Left forelimb (tissue), 1 donor: ENCODE measurements at regions not wholly inside any gene's neighbourhood (a gene's known extent, or its start where the extent isn't known, plus 50 kb on each side); places are given as distances from the start of the nearest gene placed in this dataset.

Experiments
- DNase-seq: peaks from one replicate; pipeline ENCODE4 v3.0.0-alpha.2; 2018; ENCODE audit warnings: low spot score

DNA sequence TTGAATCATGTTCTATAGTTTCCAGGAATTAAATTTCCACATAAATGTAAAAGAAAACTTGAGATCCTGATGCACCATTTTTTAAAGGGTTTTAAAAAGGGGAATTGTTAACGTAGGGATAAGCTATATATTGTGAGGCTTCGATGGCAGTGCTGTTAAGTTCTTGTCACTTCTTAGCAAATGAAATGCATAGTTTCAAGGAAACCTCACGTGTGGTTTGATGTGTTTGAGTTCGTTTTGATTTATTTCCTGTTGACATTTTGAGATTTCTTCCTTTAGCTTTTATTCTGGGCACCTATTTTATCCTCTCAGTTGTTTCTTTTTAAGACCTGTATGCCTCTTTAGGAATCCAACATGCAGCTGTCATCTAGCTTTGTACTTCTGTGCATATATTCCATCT is 301.0 kb downstream of the DOCK8 start:
- DNase-seq = no peak

DNA sequence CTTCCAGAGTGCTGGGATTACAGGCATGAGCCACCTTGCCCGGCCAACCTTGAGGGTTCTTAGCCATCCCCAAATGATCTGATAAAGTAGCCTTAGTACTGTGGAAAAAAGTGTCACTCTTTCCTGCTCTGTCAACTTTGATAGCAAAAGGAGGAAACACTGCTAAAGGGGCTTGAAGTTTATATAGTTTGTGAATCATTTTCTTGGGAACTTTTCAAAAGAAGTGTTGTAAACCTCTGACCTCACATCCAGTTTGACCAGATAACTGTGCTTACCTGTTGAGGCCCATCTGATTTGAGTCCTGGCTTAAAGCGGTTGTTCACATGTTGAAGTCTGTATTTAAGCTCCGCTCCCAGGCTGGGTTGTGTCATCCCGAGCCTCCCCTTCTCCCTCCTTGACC is 303.3 kb downstream of the DOCK8 start:
- no peak for DNase-seq

GRCh38 chr9:518540-518939 is 303.9 kb downstream of the DOCK8 start:
- no peak for DNase-seq

DNA sequence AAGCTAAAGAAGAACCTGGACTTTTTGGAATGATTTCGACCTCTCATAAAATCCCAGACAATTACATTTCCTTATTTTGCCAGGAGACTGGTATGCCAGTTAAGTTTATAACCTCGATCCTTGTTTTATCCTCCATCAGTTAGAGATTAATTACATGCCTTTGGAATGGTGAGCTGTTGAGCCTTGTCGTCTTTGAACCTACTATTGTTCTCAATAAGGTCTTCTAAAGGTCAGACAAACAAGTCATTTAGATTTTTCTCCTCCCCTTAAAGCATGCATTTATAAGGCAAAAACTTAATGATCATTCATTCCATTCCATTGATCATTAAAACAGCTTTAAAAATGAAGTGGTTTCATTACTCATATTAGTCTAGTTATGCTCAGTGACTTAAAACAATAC is 304.9 kb downstream of the DOCK8 start:
- no peak for DNase-seq

DNA sequence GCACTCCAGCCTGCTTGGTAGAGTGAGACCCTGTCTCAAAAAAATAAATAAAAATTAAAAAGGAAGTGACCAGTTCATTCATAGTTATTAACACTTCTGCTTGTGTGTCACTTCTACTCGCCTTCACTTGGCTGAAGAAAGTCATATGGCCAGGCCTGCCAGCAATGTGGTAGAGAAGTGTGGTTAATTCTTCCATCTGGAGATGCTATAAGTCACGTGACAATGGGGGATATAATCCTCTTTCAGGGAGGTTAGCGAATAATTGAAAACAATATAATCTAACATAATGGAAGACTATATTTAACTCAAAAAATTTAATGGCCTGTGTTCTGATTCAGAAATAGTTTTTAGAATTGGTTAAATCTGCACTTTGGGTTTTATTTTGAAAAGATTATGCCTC is 305.6 kb downstream of the DOCK8 start:
- no peak for DNase-seq

- no peak for DNase-seq
These were observed 307.5 kb downstream of the DOCK8 start for GRCh38 chr9:522190-522589.

DNA sequence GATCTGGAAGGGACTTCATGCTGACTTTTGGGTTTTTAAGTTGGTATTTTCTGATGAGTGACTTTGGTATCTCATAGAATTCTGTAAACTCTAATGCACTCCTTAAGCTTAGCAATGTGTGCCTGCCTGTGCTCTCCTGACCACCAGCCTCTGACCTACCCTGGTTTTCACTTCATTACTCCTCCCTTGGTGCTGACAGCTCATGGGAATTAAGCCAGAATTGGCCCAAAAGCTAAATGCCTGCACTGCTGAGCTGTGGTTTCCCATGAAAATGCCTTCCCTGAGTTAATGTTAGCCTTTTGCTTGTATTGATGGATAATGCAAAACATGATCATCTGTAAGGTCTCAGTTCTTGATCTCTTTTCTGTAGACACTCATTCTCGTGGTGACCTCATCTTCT is 308.0 kb downstream of the DOCK8 start:
- DNase-seq = no peak

- no peak for DNase-seq
These were observed 308.8 kb downstream of the DOCK8 start for GRCh38 chr9:523444-523843.

- no peak for DNase-seq
These were observed 309.3 kb downstream of the DOCK8 start for GRCh38 chr9:524008-524407.

- no peak for DNase-seq
These were observed 312.4 kb downstream of the DOCK8 start for GRCh38 chr9:526904-527591.

DNA sequence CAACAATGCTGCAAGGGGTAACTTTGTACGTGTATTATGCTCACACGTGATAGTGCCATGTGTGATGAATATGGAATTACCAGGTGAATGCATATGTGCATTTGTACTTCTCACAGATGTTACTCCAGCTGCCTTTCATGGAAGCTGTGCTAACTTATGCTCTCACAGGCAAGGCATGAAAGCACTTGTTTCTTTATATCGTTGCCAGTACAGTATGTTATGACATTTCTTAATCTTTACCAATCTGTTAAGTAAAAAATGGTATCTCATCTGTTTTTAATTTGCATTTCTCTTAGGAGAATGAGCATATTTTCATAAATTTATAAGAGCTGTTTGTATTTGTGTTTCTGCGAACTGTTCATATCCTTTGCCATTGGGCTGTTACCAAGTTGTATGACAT is 311.8 kb upstream of the DMRT1 start:
- no peak for DNase-seq

DNA sequence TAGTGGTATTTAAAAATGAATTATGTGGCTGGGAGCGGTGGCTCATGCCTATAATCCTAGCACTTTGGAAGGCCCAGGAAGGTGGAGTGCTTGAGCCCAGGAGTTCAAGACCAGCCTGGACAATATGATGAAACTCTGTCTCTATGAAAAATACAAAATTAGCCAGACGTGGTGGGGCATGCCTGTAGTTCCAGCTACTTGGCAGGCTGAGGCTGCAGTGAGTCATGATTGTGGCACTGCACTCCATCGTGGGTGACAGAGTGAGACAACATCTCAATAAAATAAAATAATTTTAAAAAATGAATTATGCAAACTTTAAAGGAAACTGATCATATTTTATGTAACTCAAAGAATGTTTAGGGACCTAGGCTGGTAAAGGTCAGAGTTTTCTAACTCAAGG is 310.8 kb upstream of the DMRT1 start:
- DNase-seq = no peak

DNA sequence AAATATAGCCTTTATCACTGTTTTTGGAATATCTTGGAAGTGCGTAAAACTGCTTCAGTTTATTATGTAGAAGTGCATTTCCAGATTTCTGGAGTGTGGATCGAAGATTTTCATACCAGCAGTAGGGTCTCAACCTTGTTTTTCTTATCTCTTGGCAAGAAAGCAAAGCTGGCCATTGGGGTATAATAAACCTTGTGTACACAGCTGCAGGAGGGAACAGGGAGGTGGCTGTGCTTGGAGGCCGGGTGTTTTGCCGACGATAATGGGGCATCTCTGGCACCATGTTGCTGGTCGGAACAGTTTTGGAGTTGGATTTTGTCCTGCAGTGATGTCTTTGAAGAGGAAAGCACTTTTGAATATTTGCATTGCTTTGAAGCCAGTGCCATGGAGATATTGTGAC is 308.8 kb upstream of the DMRT1 start:
- DNase-seq = no peak

DNA sequence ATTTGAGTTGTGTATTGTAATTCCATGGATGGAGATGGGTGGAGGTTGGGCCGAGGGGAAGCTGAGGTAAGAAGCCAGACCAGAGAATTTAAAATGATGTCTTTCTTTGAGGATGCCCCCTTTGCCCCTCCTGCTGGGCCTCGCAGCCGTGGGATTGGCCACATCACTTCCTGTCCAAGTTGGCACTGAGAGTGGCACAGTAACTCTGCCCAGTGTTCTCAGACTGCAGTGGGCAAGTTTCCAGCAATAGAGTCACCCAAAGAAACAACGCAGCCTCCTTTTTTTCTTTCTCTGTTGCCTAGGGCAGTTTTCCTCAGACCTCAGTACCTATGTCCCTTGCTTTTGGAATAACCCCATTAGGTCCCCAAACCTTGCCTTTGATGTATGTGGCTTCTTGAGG is 306.6 kb upstream of the DMRT1 start:
- no peak for DNase-seq

DNA sequence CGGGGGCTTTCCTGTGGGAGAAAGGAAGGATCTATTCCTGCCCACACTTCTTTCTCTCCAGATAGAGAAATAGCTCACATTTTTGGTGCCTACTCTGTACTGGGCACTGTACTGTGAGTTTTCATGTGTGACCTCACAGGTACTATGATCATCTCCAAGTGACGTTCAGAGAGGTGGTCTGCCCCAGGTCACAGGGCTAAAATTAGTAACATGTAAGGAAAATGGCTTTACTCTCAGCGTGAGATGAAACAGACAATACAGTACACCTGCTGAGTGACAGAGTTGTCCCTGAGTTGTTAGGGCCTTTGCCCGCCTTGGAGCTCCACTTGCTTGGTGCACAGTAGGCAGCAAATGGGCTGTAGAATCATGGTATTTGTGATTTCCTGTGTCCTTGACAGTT is 306.1 kb upstream of the DMRT1 start:
- DNase-seq = no peak

GRCh38 chr9:536597-537511 is 304.6 kb upstream of the DMRT1 start:
- no peak for DNase-seq

DNA sequence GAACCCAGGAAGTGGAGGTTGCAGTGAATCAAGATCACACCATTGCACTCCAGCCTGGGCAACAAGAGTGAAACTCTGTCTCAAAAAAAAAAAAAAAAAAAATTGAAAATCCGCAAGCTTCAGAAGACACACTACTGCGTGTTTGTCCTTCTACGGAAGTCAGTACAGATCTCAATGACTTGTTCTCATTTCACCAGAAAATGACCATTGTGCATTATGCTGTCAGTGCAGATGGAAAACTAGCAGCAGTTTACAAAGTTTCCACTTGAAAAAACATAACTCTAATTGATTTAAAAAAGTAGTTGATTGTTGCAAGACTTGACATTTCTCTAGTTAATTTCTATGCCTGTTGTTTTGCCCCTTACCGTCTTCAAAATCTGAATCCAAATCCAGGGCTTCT is 298.0 kb upstream of the DMRT1 start:
- DNase-seq = no peak

GRCh38 chr9:545480-545879 is 296.0 kb upstream of the DMRT1 start:
- DNase-seq = no peak

DNA sequence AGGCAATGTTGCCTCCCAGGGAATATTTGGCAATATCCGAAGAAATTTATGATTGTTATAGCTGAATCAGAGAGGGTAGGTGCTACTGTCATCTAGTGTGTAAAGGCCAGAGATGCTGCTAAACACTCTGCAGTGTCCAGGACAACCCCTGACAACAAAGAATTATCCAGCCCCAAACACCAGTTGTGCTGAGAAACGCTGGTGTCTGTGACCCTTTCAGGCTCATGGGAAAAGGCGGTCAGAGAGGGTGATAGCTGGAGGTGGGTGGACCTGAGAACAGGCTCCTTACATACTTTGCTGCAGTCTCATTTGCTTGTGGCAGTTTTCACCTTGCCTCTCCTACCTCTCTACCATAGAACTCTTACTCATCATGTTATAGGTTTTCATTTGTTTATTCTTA is 295.3 kb upstream of the DMRT1 start:
- DNase-seq = no peak

DNA sequence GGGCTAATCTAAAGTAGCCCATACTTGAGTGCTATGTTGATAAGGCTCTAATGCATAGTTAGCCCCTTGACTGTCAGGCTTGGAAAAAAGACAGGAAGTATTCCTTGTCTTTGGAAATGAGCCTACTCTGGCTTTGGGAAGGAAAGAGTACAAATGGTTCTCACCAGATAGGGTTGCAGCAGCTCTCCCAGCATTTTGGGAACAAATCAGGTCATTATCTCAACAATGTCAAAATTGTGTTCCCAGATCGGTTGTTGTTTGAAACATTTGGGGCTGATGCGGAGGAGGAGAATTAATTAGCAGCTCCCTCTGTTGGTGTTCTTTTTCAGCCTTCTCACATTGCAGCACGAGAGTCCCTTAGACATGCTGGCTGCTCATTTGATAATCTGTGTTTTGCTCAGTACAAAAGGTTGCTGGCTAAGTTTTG is 294.7 kb upstream of the DMRT1 start:
- no peak for DNase-seq

GRCh38 chr9:547314-547713 is 294.2 kb upstream of the DMRT1 start:
- no peak for DNase-seq

GRCh38 chr9:549455-549997 is 292.0 kb upstream of the DMRT1 start:
- DNase-seq = no peak

DNA sequence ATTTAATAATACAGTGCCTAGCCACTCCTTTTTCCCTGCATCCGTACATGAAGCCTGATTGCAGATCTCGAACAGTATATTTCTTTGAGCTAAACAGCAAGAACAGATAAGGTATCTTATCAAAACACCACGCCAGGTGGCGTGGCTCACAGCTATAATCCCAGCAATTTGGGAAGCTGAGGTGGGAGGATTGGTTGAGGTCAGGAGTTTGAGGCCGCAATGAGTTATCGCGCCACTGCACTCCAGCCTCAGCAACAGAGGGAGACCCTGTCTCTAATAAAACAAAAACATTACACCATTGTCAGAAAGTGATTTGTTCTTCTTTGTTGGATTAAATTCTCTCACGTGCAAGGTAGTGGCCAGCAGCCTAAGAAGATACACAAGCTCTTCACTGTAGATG is 291.2 kb upstream of the DMRT1 start:
- DNase-seq = no peak
